GM23248 (cell line): ENCODE measurements at regions not wholly inside any gene's neighbourhood (a gene's known extent, or its start where the extent isn't known, plus 50 kb on each side); places are given as distances from the start of the nearest gene placed in this dataset.

Experiments used
- EZH2 ChIP-seq: fragments of 200-600 bp; sonication (generic); IDR thresholded peaks from 2 replicates; pipeline ENCODE4 v1.6.1; 2018; ENCODE audit warnings: antibody characterized with exemption, mild to moderate bottlenecking; ENCODE audit not compliant: insufficient read depth, poor library complexity, severe bottlenecking
- EZH2phosphoT487 ChIP-seq: fragments of 200-600 bp; sonication (generic); IDR thresholded peaks from 2 replicates; pipeline ENCODE4 v1.6.1; 2018; ENCODE audit warnings: antibody characterized with exemption, moderate library complexity, mild to moderate bottlenecking, low read depth; ENCODE audit not compliant: insufficient read depth

GRCh38 chr2:235301202-235302076, 192.4 kb upstream of the AGAP1 start:
- TF ChIP-seq EZH2 (no peak), EZH2phosphoT487 (no peak)
